Renal cortex interstitium (tissue), 11 donors: ENCODE measurements at regions not wholly inside any gene's neighbourhood (a gene's known extent, or its start where the extent isn't known, plus 50 kb on each side); places are given as distances from the start of the nearest gene placed in this dataset.

Experiments
- DNase-seq, 11 donors: peaks; one replicate each; pipeline ENCODE4 v3.0.0-alpha.2; 2013; ENCODE audit warnings: low read depth in 9 of 11, low spot score in 4 of 11; ENCODE audit errors: extremely low read depth in 1 of 11

- DNase-seq: no peak
These were observed 54.8 kb downstream of the NOG start for GRCh38 chr17:56648321-56648720.

DNA sequence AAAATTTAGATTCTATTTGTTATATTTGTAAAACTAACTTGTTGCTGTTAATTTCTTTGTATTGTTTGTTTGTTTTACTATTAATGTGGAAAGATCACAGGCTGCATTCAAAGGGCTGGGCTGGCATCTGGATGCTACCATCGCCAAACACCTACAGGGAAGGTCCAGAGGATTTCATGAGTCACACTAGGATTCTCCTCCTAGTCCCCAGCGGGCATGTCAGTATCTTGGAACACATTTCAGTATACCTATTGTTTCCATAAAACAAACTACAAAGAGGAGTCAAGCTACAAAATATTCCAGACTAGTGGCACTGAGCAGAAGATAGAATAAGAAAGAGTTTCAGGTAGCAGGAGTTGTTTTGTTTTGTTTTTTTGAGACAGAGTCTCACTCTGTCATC, 55.3 kb downstream of the NOG start:
- no peak for DNase-seq

DNA sequence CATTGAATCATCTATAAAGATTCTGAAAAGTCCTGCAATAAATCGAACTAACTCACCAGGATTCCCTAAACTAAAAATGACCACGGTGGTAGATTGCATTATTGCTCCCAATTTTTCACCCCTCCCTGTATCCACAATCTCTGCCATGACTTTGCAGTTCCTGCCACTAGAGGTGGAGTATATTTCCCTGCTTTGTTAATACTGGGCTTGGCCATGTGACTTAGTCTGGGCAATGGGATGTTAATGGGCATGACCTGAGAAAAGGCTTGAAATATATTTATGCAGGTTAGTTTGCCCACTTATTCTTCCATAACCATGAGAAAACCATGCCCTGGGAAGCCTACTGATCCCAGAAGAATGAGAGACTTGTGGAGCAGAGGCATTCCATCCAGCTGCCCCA, 59.1 kb downstream of the NOG start:
- DNase-seq: no peak

GRCh38 chr17:56653877-56654276, 60.4 kb downstream of the NOG start:
- peak in 4 of 11 donors; percentile 12 to 28 (median 16) for DNase-seq

DNA sequence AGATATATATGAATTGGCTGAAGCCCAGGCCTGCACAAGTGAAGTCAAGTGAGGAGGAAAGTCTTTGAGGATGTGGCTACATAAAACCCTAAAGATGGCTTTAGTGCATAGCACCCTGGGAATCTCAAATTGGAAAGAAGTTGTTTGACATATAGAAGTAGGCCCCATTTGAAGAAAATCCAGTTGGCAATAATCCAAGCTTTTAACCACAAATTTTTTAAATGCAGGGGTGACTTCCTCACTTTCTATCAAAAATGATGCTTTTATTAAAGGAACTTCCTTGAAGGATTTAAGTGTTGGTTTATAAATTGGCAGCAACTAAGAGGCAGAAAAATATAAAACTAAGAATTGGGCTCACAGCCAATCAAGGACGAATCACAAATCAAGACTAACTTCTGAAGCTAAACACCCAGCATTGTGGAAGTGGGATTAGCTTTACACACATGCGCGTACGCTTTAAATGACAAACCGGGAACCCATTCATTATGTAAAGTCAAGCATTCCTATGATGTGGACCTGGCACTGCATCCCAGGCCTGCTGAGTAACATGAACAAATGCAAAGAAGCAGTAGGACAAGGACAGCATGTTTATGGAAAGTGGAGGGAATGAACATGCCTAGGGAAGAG, 63.3 kb downstream of the NOG start:
- peak in 7 of 11 donors; percentile 9 to 17 (median 12) for DNase-seq

GRCh38 chr17:56658648-56659047, 65.1 kb downstream of the NOG start:
- DNase-seq: no peak

DNA sequence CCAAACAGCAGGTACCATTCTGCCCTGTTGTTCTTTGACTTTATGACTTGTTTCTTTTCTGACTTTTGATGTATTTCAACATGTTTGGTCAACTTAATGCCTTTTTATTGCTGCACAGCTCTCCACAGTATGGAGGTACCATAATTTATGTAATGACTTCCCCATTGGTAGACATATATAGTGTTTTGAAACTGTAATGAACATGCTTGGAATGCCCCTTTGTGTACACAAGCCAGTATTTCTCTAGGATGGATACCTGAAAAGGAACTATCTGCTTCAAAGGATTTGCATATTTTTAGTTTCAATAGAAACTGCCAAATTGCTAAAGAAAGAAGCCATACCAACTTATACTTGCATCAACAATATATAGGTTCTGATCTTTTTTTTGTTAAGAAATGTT, 66.1 kb downstream of the NOG start:
- DNase-seq: no peak

DNA sequence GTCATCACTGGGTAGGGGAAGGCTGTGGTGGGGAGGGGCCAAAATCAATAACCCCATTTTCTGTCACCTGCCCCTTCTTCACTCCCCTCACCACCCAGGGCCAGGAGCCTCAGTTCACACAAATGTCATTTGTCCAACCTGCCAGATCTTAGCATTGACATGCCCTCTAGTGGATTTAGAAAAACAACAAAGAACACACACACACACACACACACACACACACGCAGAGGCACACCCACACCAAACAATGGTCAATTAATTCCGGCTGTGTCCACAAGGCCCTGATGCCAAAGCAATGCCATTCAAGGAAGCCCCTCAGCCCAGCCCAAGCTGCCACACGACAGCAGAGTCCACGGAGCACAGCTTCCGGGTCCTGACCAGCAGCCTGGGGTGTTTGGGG, 68.4 kb downstream of the NOG start:
- DNase-seq: no peak

GRCh38 chr17:56665864-56666263, 72.4 kb downstream of the NOG start:
- DNase-seq: no peak

DNA sequence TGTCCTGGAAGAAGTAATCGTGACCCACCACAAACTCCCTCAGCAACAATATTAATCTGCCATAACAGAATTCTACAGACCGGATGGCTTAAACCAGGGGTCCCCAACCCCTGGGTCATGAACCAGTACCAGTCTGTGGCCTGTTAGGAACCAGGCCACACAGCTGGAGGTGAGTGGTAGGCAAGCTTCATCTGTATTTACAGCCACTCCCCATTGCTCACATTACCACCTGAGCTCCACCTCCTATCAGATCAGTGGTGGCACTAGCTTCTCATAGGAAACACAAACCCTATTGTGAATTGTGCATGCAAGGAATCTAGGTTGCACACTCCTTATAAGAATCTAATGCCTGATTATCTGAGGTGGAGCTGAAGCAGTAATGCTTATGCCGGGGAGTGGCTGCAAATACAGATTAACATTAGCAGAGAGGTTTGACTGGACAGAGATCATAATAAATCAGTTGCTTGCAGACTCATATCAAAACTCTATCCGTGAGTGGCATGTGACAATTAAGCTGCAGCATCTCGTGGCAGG, 74.5 kb downstream of the NOG start:
- no peak for DNase-seq

DNA sequence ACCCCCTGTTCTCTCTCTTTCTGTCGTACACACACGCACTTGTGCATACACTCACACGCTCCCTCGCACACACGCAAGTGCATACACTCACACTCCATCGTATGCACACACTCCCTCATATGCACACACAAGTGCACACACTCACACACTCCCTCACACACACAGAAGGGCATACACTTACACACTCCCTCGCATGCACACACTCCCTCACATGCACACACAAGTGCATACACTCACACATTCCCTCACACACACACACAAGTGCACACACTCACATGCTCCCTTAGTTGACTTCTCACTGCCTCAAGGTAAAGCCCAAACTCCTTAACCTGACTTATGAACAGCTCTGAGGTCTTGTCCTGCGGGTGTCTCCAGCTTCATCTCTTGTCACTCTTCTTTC, 78.7 kb downstream of the NOG start:
- no peak for DNase-seq

DNA sequence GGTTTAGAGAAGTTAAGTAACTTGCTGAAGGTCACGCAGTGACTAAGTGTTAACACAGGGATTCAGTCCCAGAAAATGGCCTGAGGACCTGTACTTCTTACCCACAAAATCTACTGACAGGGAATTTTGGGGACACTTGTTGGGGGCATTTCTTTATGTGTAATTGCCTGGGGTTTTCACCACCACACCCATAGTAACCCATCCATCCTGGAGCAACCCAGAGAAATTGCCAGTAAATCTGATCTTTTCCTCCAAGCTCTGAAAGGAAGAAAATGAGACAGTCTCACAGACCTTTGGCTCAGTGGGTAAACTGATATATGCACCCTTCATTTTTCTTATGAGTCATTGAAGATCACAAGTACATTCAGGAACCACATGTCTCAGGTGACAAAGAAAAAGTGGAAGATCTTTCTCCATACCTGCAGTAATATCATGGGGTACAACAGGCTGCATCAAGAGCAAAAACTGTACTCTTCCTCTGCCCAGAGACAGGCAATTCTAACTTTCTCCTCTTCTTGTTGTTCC, 81.0 kb downstream of the NOG start:
- DNase-seq: no peak

DNA sequence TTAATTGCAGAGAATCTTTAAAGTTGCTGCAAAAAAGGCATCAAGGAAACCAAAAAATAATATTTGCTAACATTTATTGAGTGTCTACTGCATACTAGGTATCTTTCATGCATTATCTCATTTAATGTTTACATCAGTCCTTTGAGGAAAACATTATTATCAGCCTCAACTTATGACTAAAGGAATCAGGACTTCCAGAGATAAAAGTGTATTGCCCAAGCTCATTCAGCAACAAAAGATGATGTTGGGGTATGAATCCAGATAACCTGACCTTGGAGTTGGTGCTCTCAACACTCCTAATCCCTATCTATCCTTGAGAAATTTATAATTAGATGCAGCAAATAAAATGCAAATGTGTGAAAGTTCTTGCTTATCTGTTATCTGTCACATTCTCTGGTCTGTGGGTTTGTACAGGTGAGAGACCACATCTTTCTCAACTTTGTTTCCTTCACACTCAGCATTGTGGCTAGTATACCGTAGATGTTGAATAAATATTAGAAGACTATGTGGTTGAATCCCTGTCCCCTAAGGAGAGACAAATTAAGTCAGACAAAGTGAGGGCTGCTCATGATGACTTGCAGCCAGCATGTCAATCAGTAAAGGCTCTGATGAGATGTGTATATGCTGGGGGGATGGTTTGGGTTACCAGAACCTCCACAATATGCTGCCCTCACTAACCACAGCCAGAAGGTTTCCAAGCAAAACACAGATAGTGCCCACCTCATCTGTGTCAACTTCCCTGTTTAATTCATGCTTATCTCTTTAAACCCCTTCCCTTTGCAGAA, 82.6 kb downstream of the NOG start:
- DNase-seq: no peak

DNA sequence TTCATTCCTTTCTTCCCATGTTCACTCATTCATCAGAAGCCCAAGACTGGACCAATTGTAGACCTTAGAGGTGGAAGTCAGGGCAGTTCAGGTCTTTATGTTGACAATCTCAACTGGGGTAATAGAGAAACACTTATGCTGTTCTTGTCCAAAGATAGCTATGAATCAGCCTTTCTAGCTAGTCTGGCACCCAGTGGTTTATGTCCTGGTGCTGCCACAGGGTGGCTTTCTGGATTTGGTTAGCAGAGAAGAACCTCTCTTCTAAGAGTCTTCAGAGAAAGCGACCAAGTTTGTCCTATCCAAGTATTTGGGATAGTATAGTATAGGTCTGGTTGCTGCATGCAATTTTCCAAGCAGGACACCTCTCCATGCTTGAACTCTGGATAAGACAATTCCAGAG, 83.3 kb downstream of the NOG start:
- no peak for DNase-seq

DNA sequence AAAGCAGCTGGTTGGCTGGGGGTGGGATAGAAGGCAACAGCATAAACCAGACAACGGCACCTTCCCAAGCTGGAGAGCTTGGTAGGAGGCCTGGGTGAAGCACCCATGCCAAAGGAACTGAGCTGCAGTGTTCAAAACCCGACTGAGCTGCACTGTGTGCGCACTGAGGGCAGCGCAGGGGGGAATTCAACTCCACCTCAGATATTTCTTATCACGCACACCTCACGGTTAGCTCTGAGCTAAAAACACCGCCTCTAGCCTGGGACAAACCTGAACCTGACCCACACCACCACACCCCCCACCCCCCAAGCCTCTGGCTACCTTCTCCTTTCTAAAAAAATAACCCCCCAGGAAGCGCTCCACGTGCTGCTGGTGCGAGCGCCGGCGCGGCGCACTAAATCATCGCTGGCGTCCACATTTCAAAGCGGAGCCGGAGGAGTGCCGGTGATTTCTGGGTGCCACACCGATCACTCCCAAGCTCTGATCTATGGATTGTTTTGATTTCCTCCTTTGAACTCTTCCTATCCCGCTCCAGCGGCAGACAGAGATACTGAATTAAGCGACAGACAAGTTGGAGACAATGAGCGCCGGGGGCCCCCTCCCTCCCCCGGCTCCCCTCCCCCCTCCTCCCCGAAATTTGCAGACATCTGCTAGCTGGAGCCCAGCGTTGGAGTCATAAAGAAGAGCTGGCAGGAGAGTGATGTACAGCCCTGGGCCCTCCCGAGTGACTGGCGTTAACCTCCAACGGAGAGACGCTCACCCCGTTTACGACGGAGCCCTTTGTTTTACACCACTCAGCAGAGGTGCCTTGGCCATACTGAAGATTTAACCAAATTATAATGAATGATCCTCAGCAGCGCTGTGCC, 85.0 kb downstream of the NOG start:
- DNase-seq: peak in 6 of 11 donors; percentile 10 to 37 (median 15)

- peak in 9 of 11 donors; percentile 19 to 61 (median 48) for DNase-seq
These were observed 85.7 kb downstream of the NOG start for GRCh38 chr17:56679115-56679776.

DNA sequence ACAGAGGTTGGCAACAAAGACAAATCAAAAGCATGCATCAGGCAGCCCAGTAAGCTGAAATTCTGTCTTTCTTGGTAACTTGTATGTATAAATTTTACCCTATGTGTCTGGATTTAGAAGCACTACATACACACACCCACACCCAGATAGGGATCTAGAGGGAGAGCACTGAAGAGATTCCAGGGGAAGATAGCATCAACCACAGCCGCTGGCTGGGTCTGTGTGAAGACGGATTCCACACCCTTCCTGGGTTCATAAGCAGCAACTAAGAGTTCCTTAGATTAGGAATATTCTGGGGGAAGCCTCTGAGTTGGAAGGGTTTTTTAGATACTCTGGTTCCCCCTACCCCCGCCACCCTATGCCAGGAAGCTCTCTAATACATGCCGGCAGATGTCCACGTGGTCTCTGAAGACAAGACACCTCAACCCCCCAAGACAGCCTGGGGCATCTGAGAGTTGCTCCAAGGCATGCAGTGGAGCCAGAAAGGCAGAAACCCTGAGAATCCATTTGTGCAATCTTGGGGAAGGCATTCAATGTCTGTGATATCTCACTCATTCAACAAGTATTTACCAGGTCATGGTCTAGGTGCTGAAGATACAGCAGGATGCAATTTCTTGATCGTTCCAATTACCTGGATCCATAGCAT, 86.4 kb downstream of the NOG start:
- DNase-seq: no peak

- DNase-seq: no peak
These were observed 87.2 kb downstream of the NOG start for GRCh38 chr17:56680676-56681075.
